ENCODE measurements at regions not wholly inside any gene's neighbourhood (a gene's known extent, or its start where the extent isn't known, plus 50 kb on each side); places are given as distances from the start of the nearest gene placed in this dataset.

DNA sequence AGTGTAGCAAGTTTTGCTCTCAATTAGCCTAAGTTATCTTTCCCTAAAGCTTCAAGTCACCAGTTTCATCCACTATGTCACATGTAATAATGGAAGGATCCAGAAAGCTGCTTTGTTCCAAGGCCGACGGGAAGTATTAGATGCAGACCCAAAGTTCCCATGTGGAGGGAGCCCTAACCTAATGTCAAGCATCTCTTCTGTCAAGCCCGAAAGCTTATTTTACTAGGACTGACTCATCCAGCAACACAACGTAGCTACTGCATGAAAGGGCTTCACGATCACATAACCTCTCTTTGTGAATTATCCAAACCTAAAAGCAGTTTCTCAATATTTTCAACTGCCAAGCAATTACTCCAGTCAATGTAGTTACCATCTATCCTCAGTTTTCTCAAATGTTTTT is 133.4 kb downstream of the SLC6A15 start:
- no peak for ATAC-seq

DNA sequence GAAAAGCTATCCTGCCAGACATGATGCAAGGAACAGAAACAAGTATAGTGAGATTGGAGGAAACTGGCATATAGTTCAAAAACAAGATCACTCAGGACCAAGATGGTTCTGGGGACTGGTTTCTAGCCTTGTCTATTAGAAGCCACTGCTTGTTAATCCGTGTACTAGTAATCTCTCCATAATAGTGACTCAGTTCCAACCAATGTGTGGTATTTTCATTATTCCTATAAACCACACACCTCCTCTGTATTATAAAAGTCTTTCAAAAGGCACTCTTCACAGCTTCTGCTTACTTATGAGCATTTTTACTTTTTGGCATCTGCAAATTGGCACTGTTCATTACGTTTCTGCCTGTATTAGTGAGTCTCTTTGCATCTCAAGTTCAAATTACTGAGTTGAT is 140.3 kb downstream of the SLC6A15 start:
- no peak for ATAC-seq
- TF ChIP-seq, protein P1, sequence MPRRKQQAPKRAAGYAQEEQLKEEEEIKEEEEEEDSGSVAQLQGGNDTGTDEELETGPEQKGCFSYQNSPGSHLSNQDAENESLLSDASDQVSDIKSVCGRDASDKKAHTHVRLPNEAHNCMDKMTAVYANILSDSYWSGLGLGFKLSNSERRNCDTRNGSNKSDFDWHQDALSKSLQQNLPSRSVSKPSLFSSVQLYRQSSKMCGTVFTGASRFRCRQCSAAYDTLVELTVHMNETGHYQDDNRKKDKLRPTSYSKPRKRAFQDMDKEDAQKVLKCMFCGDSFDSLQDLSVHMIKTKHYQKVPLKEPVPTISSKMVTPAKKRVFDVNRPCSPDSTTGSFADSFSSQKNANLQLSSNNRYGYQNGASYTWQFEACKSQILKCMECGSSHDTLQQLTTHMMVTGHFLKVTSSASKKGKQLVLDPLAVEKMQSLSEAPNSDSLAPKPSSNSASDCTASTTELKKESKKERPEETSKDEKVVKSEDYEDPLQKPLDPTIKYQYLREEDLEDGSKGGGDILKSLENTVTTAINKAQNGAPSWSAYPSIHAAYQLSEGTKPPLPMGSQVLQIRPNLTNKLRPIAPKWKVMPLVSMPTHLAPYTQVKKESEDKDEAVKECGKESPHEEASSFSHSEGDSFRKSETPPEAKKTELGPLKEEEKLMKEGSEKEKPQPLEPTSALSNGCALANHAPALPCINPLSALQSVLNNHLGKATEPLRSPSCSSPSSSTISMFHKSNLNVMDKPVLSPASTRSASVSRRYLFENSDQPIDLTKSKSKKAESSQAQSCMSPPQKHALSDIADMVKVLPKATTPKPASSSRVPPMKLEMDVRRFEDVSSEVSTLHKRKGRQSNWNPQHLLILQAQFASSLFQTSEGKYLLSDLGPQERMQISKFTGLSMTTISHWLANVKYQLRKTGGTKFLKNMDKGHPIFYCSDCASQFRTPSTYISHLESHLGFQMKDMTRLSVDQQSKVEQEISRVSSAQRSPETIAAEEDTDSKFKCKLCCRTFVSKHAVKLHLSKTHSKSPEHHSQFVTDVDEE (CRISPR knock-in tag; IDR thresholded peaks at IDR 0.05): no peak
- TF ChIP-seq GLIS3 (CRISPR knock-in tag; IDR thresholded peaks at IDR 0.05): no peak
- no peak for TF ChIP-seq OSR1 (CRISPR knock-in tag; IDR thresholded peaks at IDR 0.05)
- TF ChIP-seq, protein P2, sequence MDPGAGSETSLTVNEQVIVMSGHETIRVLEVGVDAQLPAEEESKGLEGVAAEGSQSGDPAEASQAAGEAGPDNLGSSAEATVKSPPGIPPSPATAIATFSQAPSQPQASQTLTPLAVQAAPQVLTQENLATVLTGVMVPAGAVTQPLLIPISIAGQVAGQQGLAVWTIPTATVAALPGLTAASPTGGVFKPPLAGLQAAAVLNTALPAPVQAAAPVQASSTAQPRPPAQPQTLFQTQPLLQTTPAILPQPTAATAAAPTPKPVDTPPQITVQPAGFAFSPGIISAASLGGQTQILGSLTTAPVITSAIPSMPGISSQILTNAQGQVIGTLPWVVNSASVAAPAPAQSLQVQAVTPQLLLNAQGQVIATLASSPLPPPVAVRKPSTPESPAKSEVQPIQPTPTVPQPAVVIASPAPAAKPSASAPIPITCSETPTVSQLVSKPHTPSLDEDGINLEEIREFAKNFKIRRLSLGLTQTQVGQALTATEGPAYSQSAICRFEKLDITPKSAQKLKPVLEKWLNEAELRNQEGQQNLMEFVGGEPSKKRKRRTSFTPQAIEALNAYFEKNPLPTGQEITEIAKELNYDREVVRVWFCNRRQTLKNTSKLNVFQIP (CRISPR knock-in tag; IDR thresholded peaks at IDR 0.05; ENCODE audit: borderline replicate concordance, low read depth): no peak
- TF ChIP-seq ARNTL (CRISPR knock-in tag; IDR thresholded peaks at IDR 0.05; ENCODE audit: borderline replicate concordance, low read depth): no peak
- TF ChIP-seq, protein P3, sequence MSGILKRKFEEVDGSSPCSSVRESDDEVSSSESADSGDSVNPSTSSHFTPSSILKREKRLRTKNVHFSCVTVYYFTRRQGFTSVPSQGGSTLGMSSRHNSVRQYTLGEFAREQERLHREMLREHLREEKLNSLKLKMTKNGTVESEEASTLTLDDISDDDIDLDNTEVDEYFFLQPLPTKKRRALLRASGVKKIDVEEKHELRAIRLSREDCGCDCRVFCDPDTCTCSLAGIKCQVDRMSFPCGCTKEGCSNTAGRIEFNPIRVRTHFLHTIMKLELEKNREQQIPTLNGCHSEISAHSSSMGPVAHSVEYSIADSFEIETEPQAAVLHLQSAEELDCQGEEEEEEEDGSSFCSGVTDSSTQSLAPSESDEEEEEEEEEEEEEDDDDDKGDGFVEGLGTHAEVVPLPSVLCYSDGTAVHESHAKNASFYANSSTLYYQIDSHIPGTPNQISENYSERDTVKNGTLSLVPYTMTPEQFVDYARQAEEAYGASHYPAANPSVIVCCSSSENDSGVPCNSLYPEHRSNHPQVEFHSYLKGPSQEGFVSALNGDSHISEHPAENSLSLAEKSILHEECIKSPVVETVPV (CRISPR knock-in tag; IDR thresholded peaks at IDR 0.05): no peak
- TF ChIP-seq SNAI2 (CRISPR knock-in tag; IDR thresholded peaks at IDR 0.05): no peak
- TF ChIP-seq ISL1 (CRISPR knock-in tag; IDR thresholded peaks at IDR 0.05): no peak
- no peak for TF ChIP-seq BACH2 (CRISPR knock-in tag; IDR thresholded peaks at IDR 0.05; ENCODE audit: borderline replicate concordance)
- TF ChIP-seq ESRRG (CRISPR knock-in tag; IDR thresholded peaks at IDR 0.05): no peak
- TF ChIP-seq, protein P4, sequence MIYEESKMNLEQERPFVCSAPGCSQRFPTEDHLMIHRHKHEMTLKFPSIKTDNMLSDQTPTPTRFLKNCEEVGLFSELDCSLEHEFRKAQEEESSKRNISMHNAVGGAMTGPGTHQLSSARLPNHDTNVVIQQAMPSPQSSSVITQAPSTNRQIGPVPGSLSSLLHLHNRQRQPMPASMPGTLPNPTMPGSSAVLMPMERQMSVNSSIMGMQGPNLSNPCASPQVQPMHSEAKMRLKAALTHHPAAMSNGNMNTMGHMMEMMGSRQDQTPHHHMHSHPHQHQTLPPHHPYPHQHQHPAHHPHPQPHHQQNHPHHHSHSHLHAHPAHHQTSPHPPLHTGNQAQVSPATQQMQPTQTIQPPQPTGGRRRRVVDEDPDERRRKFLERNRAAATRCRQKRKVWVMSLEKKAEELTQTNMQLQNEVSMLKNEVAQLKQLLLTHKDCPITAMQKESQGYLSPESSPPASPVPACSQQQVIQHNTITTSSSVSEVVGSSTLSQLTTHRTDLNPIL (CRISPR knock-in tag; IDR thresholded peaks at IDR 0.05; ENCODE audit: low read depth): no peak
- no peak for TF ChIP-seq RARB (CRISPR knock-in tag; IDR thresholded peaks at IDR 0.05)
- no peak for TF ChIP-seq ZC3H10 (CRISPR knock-in tag; IDR thresholded peaks at IDR 0.05)
- no peak for TF ChIP-seq PPARA (CRISPR knock-in tag; IDR thresholded peaks at IDR 0.05; ENCODE audit: borderline replicate concordance)
- no peak for TF ChIP-seq TCF4 (CRISPR knock-in tag; IDR thresholded peaks at IDR 0.05; ENCODE audit: borderline replicate concordance)
- no peak for TF ChIP-seq TOX (CRISPR knock-in tag; IDR thresholded peaks at IDR 0.05; ENCODE audit: borderline replicate concordance)

More for the DNA sequence above, 133.4 kb downstream of the SLC6A15 start:
- TF ChIP-seq ISL1 (CRISPR knock-in tag; IDR thresholded peaks at IDR 0.05): no peak
- no peak for TF ChIP-seq ZC3H10 (CRISPR knock-in tag; IDR thresholded peaks at IDR 0.05)
- TF ChIP-seq, protein P4 (CRISPR knock-in tag; IDR thresholded peaks at IDR 0.05; ENCODE audit: low read depth): no peak
- TF ChIP-seq RARB (CRISPR knock-in tag; IDR thresholded peaks at IDR 0.05): no peak
- TF ChIP-seq SNAI2 (CRISPR knock-in tag; IDR thresholded peaks at IDR 0.05): no peak
- TF ChIP-seq BACH2 (CRISPR knock-in tag; IDR thresholded peaks at IDR 0.05; ENCODE audit: borderline replicate concordance): no peak
- TF ChIP-seq, protein P2 (CRISPR knock-in tag; IDR thresholded peaks at IDR 0.05; ENCODE audit: borderline replicate concordance, low read depth): no peak
- TF ChIP-seq ZFP30 (CRISPR knock-in tag; IDR thresholded peaks at IDR 0.05): no peak
- no peak for TF ChIP-seq ESRRG (CRISPR knock-in tag; IDR thresholded peaks at IDR 0.05)
- TF ChIP-seq, protein P5, sequence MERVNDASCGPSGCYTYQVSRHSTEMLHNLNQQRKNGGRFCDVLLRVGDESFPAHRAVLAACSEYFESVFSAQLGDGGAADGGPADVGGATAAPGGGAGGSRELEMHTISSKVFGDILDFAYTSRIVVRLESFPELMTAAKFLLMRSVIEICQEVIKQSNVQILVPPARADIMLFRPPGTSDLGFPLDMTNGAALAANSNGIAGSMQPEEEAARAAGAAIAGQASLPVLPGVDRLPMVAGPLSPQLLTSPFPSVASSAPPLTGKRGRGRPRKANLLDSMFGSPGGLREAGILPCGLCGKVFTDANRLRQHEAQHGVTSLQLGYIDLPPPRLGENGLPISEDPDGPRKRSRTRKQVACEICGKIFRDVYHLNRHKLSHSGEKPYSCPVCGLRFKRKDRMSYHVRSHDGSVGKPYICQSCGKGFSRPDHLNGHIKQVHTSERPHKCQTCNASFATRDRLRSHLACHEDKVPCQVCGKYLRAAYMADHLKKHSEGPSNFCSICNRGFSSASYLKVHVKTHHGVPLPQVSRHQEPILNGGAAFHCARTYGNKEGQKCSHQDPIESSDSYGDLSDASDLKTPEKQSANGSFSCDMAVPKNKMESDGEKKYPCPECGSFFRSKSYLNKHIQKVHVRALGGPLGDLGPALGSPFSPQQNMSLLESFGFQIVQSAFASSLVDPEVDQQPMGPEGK (CRISPR knock-in tag; IDR thresholded peaks at IDR 0.05; ENCODE audit: borderline replicate concordance): no peak
- TF ChIP-seq OSR1 (CRISPR knock-in tag; IDR thresholded peaks at IDR 0.05): no peak

All from SK-N-SH treated with all-trans-retinoic acid at 6 μM for 48 hours (cell line).